Mucosa of stomach (tissue), 1 donor: ENCODE measurements at regions not wholly inside any gene's neighbourhood (a gene's known extent, or its start where the extent isn't known, plus 50 kb on each side); places are given as distances from the start of the nearest gene placed in this dataset.

Experiments used
- H3K27me3 ChIP-seq: one replicate; pipeline ENCODE4 v1.7.0; 2013; ENCODE audit warnings: mild to moderate bottlenecking, low read length; ENCODE audit not compliant: control insufficient read depth, insufficient read depth
- H3K36me3 ChIP-seq: one replicate; pipeline ENCODE4 v1.7.0; 2013; ENCODE audit warnings: low read length; ENCODE audit not compliant: control insufficient read depth, insufficient read depth
- H3K4me1 ChIP-seq: one replicate; pipeline ENCODE4 v1.7.0; 2013; ENCODE audit warnings: mild to moderate bottlenecking, low read length; ENCODE audit not compliant: control insufficient read depth, insufficient read depth
- H3K4me3 ChIP-seq: one replicate; pipeline ENCODE4 v1.7.0; 2013; ENCODE audit warnings: low read length
- H3K9ac ChIP-seq: one replicate; pipeline ENCODE4 v1.7.0; 2013; ENCODE audit warnings: mild to moderate bottlenecking, low read length, moderate library complexity
- H3K9me3 ChIP-seq: one replicate; pipeline ENCODE4 v1.7.0; 2013; ENCODE audit warnings: mild to moderate bottlenecking, low read length, moderate library complexity; ENCODE audit not compliant: control insufficient read depth
- donor health status: Pancreatic carcinoma.

GRCh38 chr6:158920311-158920905 lies 79.6 kb downstream of the RSPH3 start:
- H3K27me3 ChIP-seq: no peaks in the 10 kb centered on the region
- no peak overlapping the region for H3K4me3 ChIP-seq
- H3K9ac ChIP-seq: no peak overlapping the region
- H3K36me3 ChIP-seq: no peaks in the 10 kb centered on the region
- H3K9me3 ChIP-seq: no peaks in the 10 kb centered on the region
- peaks cover 5% of the 10 kb centered on the region for H3K4me1 ChIP-seq

GRCh38 chr6:158919865-158920264 lies 80.1 kb downstream of the RSPH3 start:
- Histone ChIP-seq H3K9me3 (no peaks in the 10 kb centered on the region), H3K9ac (no peak overlapping the region), H3K36me3 (no peaks in the 10 kb centered on the region), H3K27me3 (no peaks in the 10 kb centered on the region), H3K4me1 (peaks cover 5% of the 10 kb centered on the region), H3K4me3 (no peak overlapping the region)

- H3K4me1 ChIP-seq: peaks cover 12% of the 10 kb centered on the region
- no peak overlapping the region for H3K4me3 ChIP-seq
- no peaks in the 10 kb centered on the region for H3K27me3 ChIP-seq
- H3K9me3 ChIP-seq: no peaks in the 10 kb centered on the region
- H3K36me3 ChIP-seq: no peaks in the 10 kb centered on the region
- H3K9ac ChIP-seq: no peak overlapping the region
These were observed 83.4 kb downstream of the RSPH3 start for GRCh38 chr6:158916617-158917016.

GRCh38 chr6:158914923-158915322 lies 85.1 kb downstream of the RSPH3 start:
- Histone ChIP-seq H3K9ac (no peak overlapping the region), H3K4me3 (no peak overlapping the region), H3K9me3 (no peaks in the 10 kb centered on the region), H3K36me3 (no peaks in the 10 kb centered on the region), H3K27me3 (no peaks in the 10 kb centered on the region), H3K4me1 (peaks cover 18% of the 10 kb centered on the region)

GRCh38 chr6:158913580-158913979 lies 86.4 kb downstream of the RSPH3 start:
- H3K9ac ChIP-seq: no peak overlapping the region
- H3K4me3 ChIP-seq: no peak overlapping the region
- H3K9me3 ChIP-seq: no peaks in the 10 kb centered on the region
- no peaks in the 10 kb centered on the region for H3K36me3 ChIP-seq
- H3K4me1 ChIP-seq: peaks cover 18% of the 10 kb centered on the region
- H3K27me3 ChIP-seq: no peaks in the 10 kb centered on the region

GRCh38 chr6:158912655-158913054 lies 87.3 kb downstream of the RSPH3 start:
- Histone ChIP-seq H3K9ac (no peak overlapping the region), H3K4me3 (no peak overlapping the region), H3K36me3 (no peaks in the 10 kb centered on the region), H3K27me3 (no peaks in the 10 kb centered on the region), H3K4me1 (peaks cover 18% of the 10 kb centered on the region), H3K9me3 (no peaks in the 10 kb centered on the region)

GRCh38 chr6:158911746-158912480 lies 88.1 kb downstream of the RSPH3 start:
- Histone ChIP-seq H3K4me1 (peaks cover 20% of the 10 kb centered on the region), H3K9me3 (no peaks in the 10 kb centered on the region), H3K4me3 (no peak overlapping the region), H3K27me3 (no peaks in the 10 kb centered on the region), H3K9ac (no peak overlapping the region), H3K36me3 (no peaks in the 10 kb centered on the region)

GRCh38 chr6:158910484-158911440 lies 89.2 kb downstream of the RSPH3 start:
- no peak overlapping the region for H3K4me3 ChIP-seq
- no peak overlapping the region for H3K9ac ChIP-seq
- no peaks in the 10 kb centered on the region for H3K27me3 ChIP-seq
- H3K4me1 ChIP-seq: peaks cover 20% of the 10 kb centered on the region
- peaks cover 3% of the 10 kb centered on the region for H3K9me3 ChIP-seq
- no peaks in the 10 kb centered on the region for H3K36me3 ChIP-seq

GRCh38 chr6:158909938-158910337 lies 90.1 kb downstream of the RSPH3 start:
- Histone ChIP-seq H3K27me3 (no peaks in the 10 kb centered on the region), H3K9me3 (peaks cover 10% of the 10 kb centered on the region), H3K9ac (no peak overlapping the region), H3K36me3 (no peaks in the 10 kb centered on the region), H3K4me1 (peaks cover 20% of the 10 kb centered on the region), H3K4me3 (no peak overlapping the region)

GRCh38 chr6:158908606-158909005 lies 89.4 kb upstream of the EZR start:
- Histone ChIP-seq H3K9ac (no peak overlapping the region), H3K4me1 (peaks cover 20% of the 10 kb centered on the region), H3K36me3 (no peaks in the 10 kb centered on the region), H3K9me3 (peaks cover 10% of the 10 kb centered on the region), H3K4me3 (no peak overlapping the region), H3K27me3 (no peaks in the 10 kb centered on the region)

GRCh38 chr6:158907931-158908330 lies 88.8 kb upstream of the EZR start:
- H3K9me3 ChIP-seq: peaks cover 10% of the 10 kb centered on the region
- H3K4me1 ChIP-seq: peaks cover 20% of the 10 kb centered on the region
- no peaks in the 10 kb centered on the region for H3K27me3 ChIP-seq
- H3K4me3 ChIP-seq: no peak overlapping the region
- H3K9ac ChIP-seq: no peak overlapping the region
- H3K36me3 ChIP-seq: no peaks in the 10 kb centered on the region

- H3K27me3 ChIP-seq: no peaks in the 10 kb centered on the region
- H3K36me3 ChIP-seq: no peaks in the 10 kb centered on the region
- no peak overlapping the region for H3K4me3 ChIP-seq
- H3K4me1 ChIP-seq: peaks cover 17% of the 10 kb centered on the region
- H3K9me3 ChIP-seq: peaks cover 10% of the 10 kb centered on the region
- no peak overlapping the region for H3K9ac ChIP-seq
These were observed 87.8 kb upstream of the EZR start for GRCh38 chr6:158906926-158907325.
